ENCODE measurements at regions not wholly inside any gene's neighbourhood (a gene's known extent, or its start where the extent isn't known, plus 50 kb on each side); places are given as distances from the start of the nearest gene placed in this dataset.

GRCh38 chr11:10984250-10984649 is 126.4 kb upstream of the ZBED5 start:
- TF ChIP-seq CTCF (IDR thresholded peaks at IDR 0.05; ENCODE audit: insufficient read depth, low read length) (no peak), POLR2AphosphoS5 (IDR thresholded peaks at IDR 0.05; ENCODE audit: low read depth) (no peak)

Measured in HL-60 (cell line).